ENCODE measurements at regions not wholly inside any gene's neighbourhood (a gene's known extent, or its start where the extent isn't known, plus 50 kb on each side); places are given as distances from the start of the nearest gene placed in this dataset.

DNA sequence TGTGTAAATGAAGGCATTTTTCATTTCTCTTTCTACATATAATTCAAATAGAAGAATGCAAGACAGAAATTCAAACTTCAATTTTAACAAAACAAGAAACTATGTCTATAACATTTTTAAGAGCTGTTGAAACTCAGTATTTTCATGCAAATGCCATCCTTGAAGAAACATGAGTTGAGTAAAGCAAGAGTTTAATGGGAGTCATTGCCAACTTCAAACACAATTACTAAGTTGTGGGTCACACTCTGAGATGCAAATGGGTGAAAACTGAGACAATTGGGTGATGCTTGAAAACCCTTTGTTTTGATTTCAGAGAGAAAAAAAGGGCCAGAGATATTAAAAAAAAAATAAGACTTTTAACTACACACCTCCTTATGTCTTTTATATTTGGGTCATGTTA, 865.9 kb downstream of the FAT4 start:
- Histone ChIP-seq H3K4me2 (ENCODE audit: control insufficient read depth, insufficient read depth) (no peak overlapping the region), H2AFZ (ENCODE audit: control insufficient read depth, low read depth, low read length) (no peak overlapping the region), H3K9me3 (replicated peaks; ENCODE audit: control insufficient read depth, insufficient read depth, low read length) (no peaks in the 10 kb centered on the region), H3K36me3 (ENCODE audit: control insufficient read depth in 2 of 2, insufficient read depth in 2 of 2, low read length in 1 of 2) (no peaks in the 10 kb centered on the region), H3K27me3 (replicated peaks in 1 of 2; ENCODE audit: control insufficient read depth in 2 of 2, insufficient read depth in 2 of 2, low read length in 1 of 2) (no peaks in the 10 kb centered on the region), H3K9ac (ENCODE audit: control insufficient read depth, insufficient read depth, low read length) (no peak overlapping the region), H3K79me2 (ENCODE audit: control insufficient read depth, insufficient read depth, low read length) (no peaks in the 10 kb centered on the region), H3K4me3 (no peak overlapping the region), H3K4me1 (ENCODE audit: control insufficient read depth, insufficient read depth, low read length) (no peaks in the 10 kb centered on the region), H3K27ac (ENCODE audit: control insufficient read depth, insufficient read depth) (no peak overlapping the region), H4K20me1 (ENCODE audit: control insufficient read depth, insufficient read depth) (no peaks in the 10 kb centered on the region)
- intact Hi-C loops (cut with micrococcal nuclease; ENCODE audit: unreplicated experiment) (no loop called here), in situ Hi-C loops (cut with MboI) (no loop called here)
- ChIA-PET SMC1A (ENCODE audit: uncharacterized antibody, unreplicated experiment) (no interaction called here), RAD21 (ENCODE audit: unreplicated experiment) (no interaction called here), CTCF (no interaction called here), POLR2A (no interaction called here)
- no peak for DNase-seq (ENCODE audit: low read depth, low spot score)
- ATAC-seq, result no peak
- FAIRE-seq, result no peak
- no TSS peak for BruUV-seq (replicated peaks)
- TF ChIP-seq BRCA1 (IDR thresholded peaks at IDR 0.05; ENCODE audit: low read depth, low read length) (no peak), TCF12 (IDR thresholded peaks at IDR 0.05; ENCODE audit: low read depth, low read length) (no peak), RAD21 (IDR thresholded peaks at IDR 0.05; ENCODE audit: insufficient read depth, low read depth, low read length) (no peak), YBX1 (IDR thresholded peaks at IDR 0.05) (no peak), SMC3 (IDR thresholded peaks at IDR 0.05; ENCODE audit: borderline replicate concordance, low read length) (no peak), GABPA (IDR thresholded peaks at IDR 0.05; ENCODE audit: low read depth) (no peak), POU2F2 (IDR thresholded peaks at IDR 0.05; ENCODE audit: borderline replicate concordance, low read depth, low read length) (no peak)
- TF ChIP-seq, protein P1, sequence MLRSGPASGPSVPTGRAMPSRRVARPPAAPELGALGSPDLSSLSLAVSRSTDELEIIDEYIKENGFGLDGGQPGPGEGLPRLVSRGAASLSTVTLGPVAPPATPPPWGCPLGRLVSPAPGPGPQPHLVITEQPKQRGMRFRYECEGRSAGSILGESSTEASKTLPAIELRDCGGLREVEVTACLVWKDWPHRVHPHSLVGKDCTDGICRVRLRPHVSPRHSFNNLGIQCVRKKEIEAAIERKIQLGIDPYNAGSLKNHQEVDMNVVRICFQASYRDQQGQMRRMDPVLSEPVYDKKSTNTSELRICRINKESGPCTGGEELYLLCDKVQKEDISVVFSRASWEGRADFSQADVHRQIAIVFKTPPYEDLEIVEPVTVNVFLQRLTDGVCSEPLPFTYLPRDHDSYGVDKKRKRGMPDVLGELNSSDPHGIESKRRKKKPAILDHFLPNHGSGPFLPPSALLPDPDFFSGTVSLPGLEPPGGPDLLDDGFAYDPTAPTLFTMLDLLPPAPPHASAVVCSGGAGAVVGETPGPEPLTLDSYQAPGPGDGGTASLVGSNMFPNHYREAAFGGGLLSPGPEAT (IDR thresholded peaks at IDR 0.05; ENCODE audit: low read depth), result no peak
- TF ChIP-seq, protein P2, sequence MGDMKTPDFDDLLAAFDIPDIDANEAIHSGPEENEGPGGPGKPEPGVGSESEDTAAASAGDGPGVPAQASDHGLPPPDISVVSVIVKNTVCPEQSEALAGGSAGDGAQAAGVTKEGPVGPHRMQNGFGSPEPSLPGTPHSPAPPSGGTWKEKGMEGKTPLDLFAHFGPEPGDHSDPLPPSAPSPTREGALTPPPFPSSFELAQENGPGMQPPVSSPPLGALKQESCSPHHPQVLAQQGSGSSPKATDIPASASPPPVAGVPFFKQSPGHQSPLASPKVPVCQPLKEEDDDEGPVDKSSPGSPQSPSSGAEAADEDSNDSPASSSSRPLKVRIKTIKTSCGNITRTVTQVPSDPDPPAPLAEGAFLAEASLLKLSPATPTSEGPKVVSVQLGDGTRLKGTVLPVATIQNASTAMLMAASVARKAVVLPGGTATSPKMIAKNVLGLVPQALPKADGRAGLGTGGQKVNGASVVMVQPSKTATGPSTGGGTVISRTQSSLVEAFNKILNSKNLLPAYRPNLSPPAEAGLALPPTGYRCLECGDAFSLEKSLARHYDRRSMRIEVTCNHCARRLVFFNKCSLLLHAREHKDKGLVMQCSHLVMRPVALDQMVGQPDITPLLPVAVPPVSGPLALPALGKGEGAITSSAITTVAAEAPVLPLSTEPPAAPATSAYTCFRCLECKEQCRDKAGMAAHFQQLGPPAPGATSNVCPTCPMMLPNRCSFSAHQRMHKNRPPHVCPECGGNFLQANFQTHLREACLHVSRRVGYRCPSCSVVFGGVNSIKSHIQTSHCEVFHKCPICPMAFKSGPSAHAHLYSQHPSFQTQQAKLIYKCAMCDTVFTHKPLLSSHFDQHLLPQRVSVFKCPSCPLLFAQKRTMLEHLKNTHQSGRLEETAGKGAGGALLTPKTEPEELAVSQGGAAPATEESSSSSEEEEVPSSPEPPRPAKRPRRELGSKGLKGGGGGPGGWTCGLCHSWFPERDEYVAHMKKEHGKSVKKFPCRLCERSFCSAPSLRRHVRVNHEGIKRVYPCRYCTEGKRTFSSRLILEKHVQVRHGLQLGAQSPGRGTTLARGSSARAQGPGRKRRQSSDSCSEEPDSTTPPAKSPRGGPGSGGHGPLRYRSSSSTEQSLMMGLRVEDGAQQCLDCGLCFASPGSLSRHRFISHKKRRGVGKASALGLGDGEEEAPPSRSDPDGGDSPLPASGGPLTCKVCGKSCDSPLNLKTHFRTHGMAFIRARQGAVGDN (IDR thresholded peaks at IDR 0.05), result no peak
